ENCODE measurements at regions not wholly inside any gene's neighbourhood (a gene's known extent, or its start where the extent isn't known, plus 50 kb on each side); places are given as distances from the start of the nearest gene placed in this dataset.

DNA sequence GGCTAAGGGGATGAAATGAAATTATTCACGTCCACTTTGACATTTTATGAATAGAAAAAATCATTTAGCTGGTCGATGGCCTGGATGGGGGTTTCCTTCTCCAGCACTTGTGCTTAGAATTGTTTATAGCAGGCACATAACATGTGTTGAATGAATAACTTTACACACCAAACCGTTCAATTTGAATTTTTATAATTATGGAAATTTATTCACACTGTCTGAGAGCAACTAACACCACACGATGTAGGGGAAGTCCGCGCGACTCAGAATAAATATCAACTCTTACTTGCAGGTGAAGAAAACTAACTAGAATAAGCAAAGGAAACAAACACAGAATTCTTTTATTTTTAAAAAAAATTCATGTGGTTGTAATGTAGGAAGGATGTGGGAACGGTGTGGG lies 81.3 kb downstream of the MINAR1 start:
- TF ChIP-seq, protein P1, sequence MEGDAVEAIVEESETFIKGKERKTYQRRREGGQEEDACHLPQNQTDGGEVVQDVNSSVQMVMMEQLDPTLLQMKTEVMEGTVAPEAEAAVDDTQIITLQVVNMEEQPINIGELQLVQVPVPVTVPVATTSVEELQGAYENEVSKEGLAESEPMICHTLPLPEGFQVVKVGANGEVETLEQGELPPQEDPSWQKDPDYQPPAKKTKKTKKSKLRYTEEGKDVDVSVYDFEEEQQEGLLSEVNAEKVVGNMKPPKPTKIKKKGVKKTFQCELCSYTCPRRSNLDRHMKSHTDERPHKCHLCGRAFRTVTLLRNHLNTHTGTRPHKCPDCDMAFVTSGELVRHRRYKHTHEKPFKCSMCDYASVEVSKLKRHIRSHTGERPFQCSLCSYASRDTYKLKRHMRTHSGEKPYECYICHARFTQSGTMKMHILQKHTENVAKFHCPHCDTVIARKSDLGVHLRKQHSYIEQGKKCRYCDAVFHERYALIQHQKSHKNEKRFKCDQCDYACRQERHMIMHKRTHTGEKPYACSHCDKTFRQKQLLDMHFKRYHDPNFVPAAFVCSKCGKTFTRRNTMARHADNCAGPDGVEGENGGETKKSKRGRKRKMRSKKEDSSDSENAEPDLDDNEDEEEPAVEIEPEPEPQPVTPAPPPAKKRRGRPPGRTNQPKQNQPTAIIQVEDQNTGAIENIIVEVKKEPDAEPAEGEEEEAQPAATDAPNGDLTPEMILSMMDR (IDR thresholded peaks at IDR 0.05): no peak
- TF ChIP-seq POLR2AphosphoS5 (IDR thresholded peaks at IDR 0.05; ENCODE audit: insufficient read depth in 1 of 2, low read depth in 1 of 2): no peak
